H9 (cell line): ENCODE measurements at regions not wholly inside any gene's neighbourhood (a gene's known extent, or its start where the extent isn't known, plus 50 kb on each side); places are given as distances from the start of the nearest gene placed in this dataset.

ENCODE experiments used
- DNase-seq: peaks from one replicate; pipeline ENCODE4 v3.0.0-alpha.2; 2017
- H2AFZ ChIP-seq: one replicate; pipeline ENCODE4 v1.6.1; 2013; ENCODE audit warnings: mild to moderate bottlenecking, low read length, control low read depth, moderate library complexity
- H2AK5ac ChIP-seq: 2 replicates; pipeline ENCODE4 v1.6.1; 2013; ENCODE audit warnings: low read length, control low read depth, mixed read lengths; ENCODE audit not compliant: insufficient read length
- H2BK120ac ChIP-seq: one replicate; pipeline ENCODE4 v1.6.1; 2013; ENCODE audit warnings: low read depth, mild to moderate bottlenecking, low read length, control low read depth, inconsistent platforms; ENCODE audit not compliant: poor library complexity, severe bottlenecking
- H2BK12ac ChIP-seq: 2 replicates; pipeline ENCODE4 v1.6.1; 2013; ENCODE audit warnings: low read length, control low read depth, mixed read lengths, low read depth; ENCODE audit not compliant: insufficient read length
- H2BK15ac ChIP-seq: 2 replicates; pipeline ENCODE4 v1.6.1; 2013; ENCODE audit warnings: low read depth, low read length, control low read depth
- H2BK20ac ChIP-seq: one replicate; pipeline ENCODE4 v1.6.1; 2013; ENCODE audit warnings: low read depth, mild to moderate bottlenecking, low read length, control low read depth, inconsistent platforms; ENCODE audit not compliant: poor library complexity, severe bottlenecking
- H2BK5ac ChIP-seq: 2 replicates; pipeline ENCODE4 v1.6.1; 2013; ENCODE audit warnings: low read length, control low read depth, mixed read lengths; ENCODE audit not compliant: insufficient read length
- H3K14ac ChIP-seq: 2 replicates; pipeline ENCODE4 v1.6.1; 2013; ENCODE audit warnings: low read length, control low read depth; ENCODE audit not compliant: insufficient read depth
- H3K18ac ChIP-seq: 2 replicates; pipeline ENCODE4 v1.6.1; 2013; ENCODE audit warnings: low read depth, mild to moderate bottlenecking, mixed read lengths, low read length, control low read depth; ENCODE audit not compliant: insufficient read length
- H3K23ac ChIP-seq: 2 replicates; pipeline ENCODE4 v1.6.1; 2013; ENCODE audit warnings: low read length, control low read depth, mixed read lengths, low read depth; ENCODE audit not compliant: insufficient read length
- H3K23me2 ChIP-seq: 2 replicates; pipeline ENCODE4 v1.6.1; 2013; ENCODE audit warnings: low read depth, mild to moderate bottlenecking, mixed read lengths, low read length, control low read depth; ENCODE audit not compliant: insufficient read length, poor library complexity, severe bottlenecking
- H3K27ac ChIP-seq: 2 replicates; pipeline ENCODE4 v1.5.1; 2013; ENCODE audit warnings: low read length, control low read depth, mixed read lengths, low read depth; ENCODE audit not compliant: insufficient read length
- H3K27me3 ChIP-seq: 2 replicates; pipeline ENCODE4 v1.6.1; 2013; ENCODE audit warnings: low read length, control low read depth, inconsistent platforms; ENCODE audit not compliant: insufficient read depth
- H3K4ac ChIP-seq: 2 replicates; pipeline ENCODE4 v1.6.1; 2013; ENCODE audit warnings: low read depth, mild to moderate bottlenecking, control low read depth, inconsistent platforms, low read length, moderate library complexity
- H3K4me1 ChIP-seq: 2 replicates; pipeline ENCODE4 v1.6.1; 2013; ENCODE audit warnings: low read length, control low read depth, inconsistent platforms; ENCODE audit not compliant: insufficient read depth
- H3K4me2 ChIP-seq: 2 replicates; pipeline ENCODE4 v1.6.1; 2013; ENCODE audit warnings: low read length, control low read depth, mixed read lengths; ENCODE audit not compliant: insufficient read length, insufficient read depth
- H3K56ac ChIP-seq: 2 replicates; pipeline ENCODE4 v1.6.1; 2013; ENCODE audit warnings: low read depth, mild to moderate bottlenecking, mixed read lengths, low read length, control low read depth; ENCODE audit not compliant: insufficient read length
- H3K79me1 ChIP-seq: 2 replicates; pipeline ENCODE4 v1.6.1; 2013; ENCODE audit warnings: low read depth, mild to moderate bottlenecking, moderate library complexity, low read length, control low read depth, inconsistent platforms; ENCODE audit not compliant: insufficient read depth, poor library complexity, severe bottlenecking
- H3K79me2 ChIP-seq: 2 replicates; pipeline ENCODE4 v1.6.1; 2013; ENCODE audit warnings: low read length, control low read depth, inconsistent platforms; ENCODE audit not compliant: insufficient read depth
- H3K9ac ChIP-seq: 2 replicates; pipeline ENCODE4 v1.6.1; 2013; ENCODE audit warnings: low read length, control low read depth, mixed read lengths; ENCODE audit not compliant: insufficient read length; ENCODE audit errors: extremely low read depth
- H3K9me3 ChIP-seq: one replicate; pipeline ENCODE4 v1.6.1; 2013; ENCODE audit warnings: low read depth, low read length, inconsistent platforms; ENCODE audit not compliant: control insufficient read depth
- H3T11ph ChIP-seq: one replicate; pipeline ENCODE4 v1.6.1; 2013; ENCODE audit warnings: mild to moderate bottlenecking, low read length, control low read depth, inconsistent platforms
- H4K20me1 ChIP-seq: one replicate; pipeline ENCODE4 v1.6.1; 2013; ENCODE audit not compliant: control insufficient read depth, insufficient read length, insufficient read depth
- H4K5ac ChIP-seq: 2 replicates; pipeline ENCODE4 v1.6.1; 2013; ENCODE audit warnings: low read depth, mild to moderate bottlenecking, mixed read lengths, low read length, control low read depth; ENCODE audit not compliant: insufficient read length
- H4K8ac ChIP-seq: replicated peaks from 2 replicates; pipeline ENCODE4 v1.6.1; 2013; ENCODE audit warnings: low read length, control low read depth, mixed read lengths, low read depth; ENCODE audit not compliant: insufficient read length
- H4K91ac ChIP-seq: 2 replicates; pipeline ENCODE4 v1.6.1; 2013; ENCODE audit warnings: low read depth, mild to moderate bottlenecking, moderate library complexity, mixed read lengths, low read length, control low read depth; ENCODE audit not compliant: insufficient read length
- H3K27ac Mint-ChIP-seq, 3 experiments: 2 replicates in 2 of 3; 3 replicates in 1 of 3; pipeline ENCODE4 v1.8.0; 2020 to 2021; ENCODE audit warnings: mixed read lengths in 3 of 3, mild to moderate bottlenecking in 1 of 3, moderate library complexity in 1 of 3
- H3K27me3 Mint-ChIP-seq: 2 replicates; pipeline ENCODE4 v1.8.0; 2021; ENCODE audit warnings: low read depth, mild to moderate bottlenecking, moderate library complexity, mixed read lengths
- H3K36me3 Mint-ChIP-seq, 3 experiments: 2 replicates in 2 of 3; 3 replicates in 1 of 3; pipeline ENCODE4 v1.8.0; 2020 to 2021; ENCODE audit warnings: low read depth in 3 of 3, mixed read lengths in 3 of 3; ENCODE audit not compliant: insufficient read depth in 1 of 3
- H3K4me1 Mint-ChIP-seq, 2 experiments: 2 replicates each; pipeline ENCODE4 v1.8.0; 2020; ENCODE audit warnings: mixed read lengths in 2 of 2
- H3K4me3 Mint-ChIP-seq, 2 experiments: 2 replicates in 1 of 2; 3 replicates in 1 of 2; pipeline ENCODE4 v1.8.0; 2020 to 2021; ENCODE audit warnings: mild to moderate bottlenecking in 2 of 2, mixed read lengths in 2 of 2, moderate library complexity in 1 of 2
- H3K9me3 Mint-ChIP-seq, 2 experiments: 2 replicates in 1 of 2; 3 replicates in 1 of 2; pipeline ENCODE4 v1.8.0; 2020; ENCODE audit warnings: mild to moderate bottlenecking in 2 of 2, mixed read lengths in 2 of 2, moderate library complexity in 1 of 2
- WGBS: extraction: QIAGEN DNeasy Blood & Tissue Kit; methylation state at CpG from one replicate; pipeline ENCODE4 v1.1.7; 2013; ENCODE audit warnings: missing lambda C conversion rate, low lambda C conversion rate, mixed read lengths; ENCODE audit not compliant: insufficient read length; ENCODE audit errors: extremely low coverage; 5-methylcytosine and 5-hydroxymethylcytosine counted together
- TF ChIP-seq, protein P1 (sequence below): fragments of 200-600 bp; sonication (generic); conservative IDR thresholded peaks from 3 replicates; pipeline ENCODE4 v1.8.0; 2021; ENCODE audit warnings: antibody characterized with exemption, mild to moderate bottlenecking

DNA sequence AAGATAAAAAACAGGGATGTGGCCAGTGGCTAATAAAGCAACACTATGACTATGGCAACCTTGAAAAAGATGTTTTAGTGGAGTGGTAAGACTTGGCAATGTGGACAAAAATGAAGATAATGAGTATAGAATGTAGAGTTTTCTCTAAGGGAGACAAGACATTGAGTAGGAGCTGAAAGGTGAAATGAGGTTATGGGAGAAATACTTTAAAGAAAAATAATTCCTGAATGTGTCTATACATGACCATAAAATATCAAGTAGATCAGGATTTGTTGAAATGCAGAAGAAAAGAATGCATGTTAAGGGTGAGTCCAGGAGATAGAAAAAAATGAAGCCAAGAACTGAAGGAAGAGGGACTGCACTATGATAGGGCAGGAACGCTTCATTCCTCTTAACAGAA is 101.6 kb upstream of the CARD18 start:
- Histone ChIP-seq H3K4me1 (no peaks in the 10 kb centered on the region), H3K18ac (no peak overlapping the region), H2BK5ac (no peak overlapping the region), H3K4ac (no peak overlapping the region), H3K9me3 (no peaks in the 10 kb centered on the region), H3K14ac (no peak overlapping the region), H3K27me3 (no peaks in the 10 kb centered on the region), H3K23me2 (no peaks in the 10 kb centered on the region), H3K9ac (no peak overlapping the region), H2BK120ac (no peak overlapping the region), H4K91ac (no peak overlapping the region), H3K79me2 (no peaks in the 10 kb centered on the region), H4K20me1 (no peaks in the 10 kb centered on the region), H2AFZ (no peak overlapping the region), H3K27ac (no peak overlapping the region), H2BK15ac (no peak overlapping the region), H2AK5ac (no peak overlapping the region), H3K4me2 (no peak overlapping the region), H3T11ph (no peak overlapping the region), H2BK12ac (no peak overlapping the region), H2BK20ac (no peak overlapping the region), H3K56ac (no peak overlapping the region), H4K5ac (no peak overlapping the region), H4K8ac (no peak overlapping the region), H3K79me1 (no peaks in the 10 kb centered on the region), H3K23ac (no peak overlapping the region)
- no peak overlapping the region for H3K27ac Mint-ChIP-seq
- no CpG with 5 or more reads among the region's 1 CpG for WGBS
- DNase-seq = no peak
- peaks cover 0 to 8% of the 10 kb centered on the region in 2 experiments; a peak in 1 of 5 replicates for H3K9me3 Mint-ChIP-seq
- TF ChIP-seq, protein P1, sequence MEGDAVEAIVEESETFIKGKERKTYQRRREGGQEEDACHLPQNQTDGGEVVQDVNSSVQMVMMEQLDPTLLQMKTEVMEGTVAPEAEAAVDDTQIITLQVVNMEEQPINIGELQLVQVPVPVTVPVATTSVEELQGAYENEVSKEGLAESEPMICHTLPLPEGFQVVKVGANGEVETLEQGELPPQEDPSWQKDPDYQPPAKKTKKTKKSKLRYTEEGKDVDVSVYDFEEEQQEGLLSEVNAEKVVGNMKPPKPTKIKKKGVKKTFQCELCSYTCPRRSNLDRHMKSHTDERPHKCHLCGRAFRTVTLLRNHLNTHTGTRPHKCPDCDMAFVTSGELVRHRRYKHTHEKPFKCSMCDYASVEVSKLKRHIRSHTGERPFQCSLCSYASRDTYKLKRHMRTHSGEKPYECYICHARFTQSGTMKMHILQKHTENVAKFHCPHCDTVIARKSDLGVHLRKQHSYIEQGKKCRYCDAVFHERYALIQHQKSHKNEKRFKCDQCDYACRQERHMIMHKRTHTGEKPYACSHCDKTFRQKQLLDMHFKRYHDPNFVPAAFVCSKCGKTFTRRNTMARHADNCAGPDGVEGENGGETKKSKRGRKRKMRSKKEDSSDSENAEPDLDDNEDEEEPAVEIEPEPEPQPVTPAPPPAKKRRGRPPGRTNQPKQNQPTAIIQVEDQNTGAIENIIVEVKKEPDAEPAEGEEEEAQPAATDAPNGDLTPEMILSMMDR = no peak
- H3K4me3 Mint-ChIP-seq = no peak overlapping the region
- H3K27me3 Mint-ChIP-seq = no peaks in the 10 kb centered on the region
- H3K4me1 Mint-ChIP-seq = no peaks in the 10 kb centered on the region
- peaks cover 0 to 7% (median 0%) of the 10 kb centered on the region in 3 experiments; a peak in 1 of 7 replicates for H3K36me3 Mint-ChIP-seq
